ENCODE measurements at regions not wholly inside any gene's neighbourhood (a gene's known extent, or its start where the extent isn't known, plus 50 kb on each side); places are given as distances from the start of the nearest gene placed in this dataset.

DNA sequence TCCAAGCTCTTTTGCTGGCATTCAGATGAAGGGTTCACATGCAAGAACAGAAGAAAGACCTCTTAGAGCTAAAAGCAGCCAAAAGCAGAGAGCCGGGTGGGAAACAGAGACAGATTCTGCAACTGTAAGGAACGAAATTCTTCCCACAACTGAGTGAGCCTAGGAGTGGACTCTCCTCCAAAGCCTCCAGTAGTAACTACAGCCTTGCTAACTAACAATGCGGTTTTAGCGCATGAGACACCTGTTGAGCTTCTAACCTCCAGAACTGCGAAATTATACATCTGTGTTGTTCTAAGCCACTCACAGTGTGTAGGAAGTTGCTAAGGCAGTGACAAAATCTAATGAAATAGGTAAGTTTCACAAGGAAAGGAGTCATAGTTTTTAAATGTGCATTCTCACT is 98.1 kb upstream of the SLITRK1 start:
- no peak for TF ChIP-seq EZH2 (IDR thresholded peaks at IDR 0.05; ENCODE audit: borderline replicate concordance)
- TF ChIP-seq CTCF (IDR thresholded peaks at IDR 0.05; ENCODE audit: poor library complexity): no peak
